Stomach (tissue), 8 donors: ENCODE measurements at regions not wholly inside any gene's neighbourhood (a gene's known extent, or its start where the extent isn't known, plus 50 kb on each side); places are given as distances from the start of the nearest gene placed in this dataset.

ENCODE experiments used
- DNase-seq, 2 donors: peaks; one replicate each; pipeline versions ENCODE4 v3.0.0 to v3.0.0-alpha.2; 2013 to 2019
- H3K27ac ChIP-seq, 5 donors: fragments of 200-600 bp in 4 of 5; sonication (generic) in 4 of 5; one replicate each; pipeline ENCODE4 v1.5.1; 2013 to 2019; ENCODE audit warnings: mild to moderate bottlenecking in 1 of 5, moderate library complexity in 1 of 5
- H3K27me3 ChIP-seq, 3 donors: fragments of 200-600 bp; sonication (generic); one replicate each; pipeline ENCODE4 v1.5.1; 2017 to 2019; ENCODE audit warnings: mixed run types in 1 of 3
- H3K36me3 ChIP-seq, 4 donors: fragments of 200-600 bp; sonication (generic); 1 replicate in 3 of 4; 2 replicates in 1 of 4; pipeline ENCODE4 v1.5.1; 2016 to 2019
- H3K4me1 ChIP-seq, 4 donors: fragments of 200-600 bp; sonication (generic); one replicate each; pipeline ENCODE4 v1.5.1; 2016 to 2019
- H3K4me3 ChIP-seq, 4 donors: fragments of 200-600 bp; sonication (generic) in 3 of 4; one replicate each; pipeline ENCODE4 v1.5.1; 2016 to 2019; ENCODE audit warnings: mild to moderate bottlenecking in 1 of 4
- H3K9me3 ChIP-seq, 4 donors: fragments of 200-600 bp; sonication (generic); one replicate each; pipeline ENCODE4 v1.5.1; 2016 to 2019
- EP300 ChIP-seq: sonication (generic); formaldehyde crosslinking; IDR thresholded peaks from one replicate; pipeline ENCODE4 v1.6.1; 2017; ENCODE audit warnings: antibody characterized with exemption
- POLR2A ChIP-seq, 4 donors: fragments of 450-650 bp; IDR thresholded peaks; one replicate each; pipeline ENCODE4 v1.6.1; 2016; ENCODE audit warnings: antibody characterized with exemption in 4 of 4, control low read depth in 2 of 4, mild to moderate bottlenecking in 1 of 4, moderate library complexity in 1 of 4
- POLR2AphosphoS5 ChIP-seq, 3 donors: sonication (generic); formaldehyde crosslinking; IDR thresholded peaks; one replicate each; pipeline ENCODE4 v1.6.1; 2016; ENCODE audit warnings: antibody characterized with exemption in 3 of 3
- WGBS, 5 donors: extraction: QIAGEN DNeasy Blood & Tissue Kit in 3 of 5; methylation state at CpG; one replicate each; pipeline versions ENCODE4 v1.1.5 to v1.1.7; 2013 to 2018; 5-methylcytosine and 5-hydroxymethylcytosine counted together
- intact Hi-C: fragments of 100-400 bp; cut with DNase I; formaldehyde crosslinking; loops from one replicate; pipeline ENCODE4 v1.15.1; 2023; ENCODE audit warnings: low total_unique reads
- TF ChIP-seq, protein P1 (sequence below), 7 experiments: fragments of 450-650 bp in 4 of 7; fragments of 200-600 bp in 3 of 7; sonication (generic) in 3 of 7; IDR thresholded peaks; one replicate each; pipeline ENCODE4 v1.5.1; 2016 to 2019; ENCODE audit warnings: antibody characterized with exemption in 7 of 7, control low read depth in 2 of 7, mild to moderate bottlenecking in 1 of 7
- donor health status: healthy with polysubstance abuse.
- donor health status: Bipolar disorder and iron deficiency.
- donor health status: healthy.

DNA sequence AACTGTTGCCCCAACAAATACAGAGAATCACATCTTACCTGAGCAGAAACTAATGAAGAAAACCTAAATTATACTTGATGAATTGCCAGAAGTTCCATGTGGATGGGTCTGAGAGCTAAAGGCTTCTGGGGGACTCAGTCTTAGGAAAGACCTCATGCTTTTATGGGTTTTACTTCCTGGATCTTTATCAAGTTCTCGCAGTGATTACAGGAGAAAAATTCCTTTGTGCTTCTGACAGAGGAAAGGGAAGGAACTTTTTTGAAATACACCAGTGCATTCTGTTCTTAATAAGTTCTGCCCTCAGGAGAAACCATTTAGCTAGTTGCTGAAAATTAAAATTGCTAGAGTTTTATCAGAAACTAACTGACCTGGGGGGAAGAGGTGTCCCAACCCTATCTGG is 203.9 kb upstream of the KITLG start:
- intact Hi-C loops, result no loop called here

DNA sequence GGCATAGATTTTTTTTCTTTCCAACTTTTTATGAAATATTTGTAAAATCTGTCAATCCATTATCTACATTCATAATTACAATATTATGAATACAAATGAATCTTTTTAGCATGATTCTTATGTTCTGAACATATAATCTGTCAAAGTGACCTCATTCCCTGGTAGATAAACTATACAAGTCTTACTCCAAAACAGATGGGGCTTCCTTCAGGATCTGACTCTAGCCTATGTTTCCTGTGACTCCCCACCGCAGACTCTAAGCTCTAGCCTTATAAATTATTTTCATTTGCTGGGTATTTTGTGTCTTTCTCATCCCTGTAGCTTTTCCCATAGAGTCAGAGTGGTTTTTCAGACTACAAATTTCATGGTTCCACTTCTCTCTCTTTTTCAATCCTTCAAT is 202.1 kb upstream of the KITLG start:
- Histone ChIP-seq H3K27me3 (no peaks in the 10 kb centered on the region), H3K9me3 (no peaks in the 10 kb centered on the region), H3K36me3 (no peaks in the 10 kb centered on the region), H3K27ac (no peak overlapping the region), H3K4me1 (no peaks in the 10 kb centered on the region), H3K4me3 (no peak overlapping the region)
- TF ChIP-seq POLR2AphosphoS5 (IDR thresholded peaks at IDR 0.05) (no peak), EP300 (no peak), POLR2A (IDR thresholded peaks at IDR 0.05) (no peak)
- DNase-seq, result no peak
- 85 to 89% (median 86%) methylated on average over 1 of the region's 1 CpG for WGBS, 5 donors
- intact Hi-C loops, result no loop called here

More for the DNA sequence above, 203.9 kb upstream of the KITLG start:
- no peak overlapping the region for H3K4me3 ChIP-seq
- no peaks in the 10 kb centered on the region for H3K27me3 ChIP-seq
- no peak overlapping the region for H3K27ac ChIP-seq
- 27 to 57% (median 46%) methylated on average over 1 of the region's 1 CpG for WGBS, 5 donors
- no peaks in the 10 kb centered on the region for H3K9me3 ChIP-seq
- no peaks in the 10 kb centered on the region for H3K36me3 ChIP-seq
- no peaks in the 10 kb centered on the region for H3K4me1 ChIP-seq
- TF ChIP-seq POLR2A (IDR thresholded peaks at IDR 0.05) (no peak), EP300 (no peak), POLR2AphosphoS5 (IDR thresholded peaks at IDR 0.05) (no peak)
- TF ChIP-seq, protein P1, sequence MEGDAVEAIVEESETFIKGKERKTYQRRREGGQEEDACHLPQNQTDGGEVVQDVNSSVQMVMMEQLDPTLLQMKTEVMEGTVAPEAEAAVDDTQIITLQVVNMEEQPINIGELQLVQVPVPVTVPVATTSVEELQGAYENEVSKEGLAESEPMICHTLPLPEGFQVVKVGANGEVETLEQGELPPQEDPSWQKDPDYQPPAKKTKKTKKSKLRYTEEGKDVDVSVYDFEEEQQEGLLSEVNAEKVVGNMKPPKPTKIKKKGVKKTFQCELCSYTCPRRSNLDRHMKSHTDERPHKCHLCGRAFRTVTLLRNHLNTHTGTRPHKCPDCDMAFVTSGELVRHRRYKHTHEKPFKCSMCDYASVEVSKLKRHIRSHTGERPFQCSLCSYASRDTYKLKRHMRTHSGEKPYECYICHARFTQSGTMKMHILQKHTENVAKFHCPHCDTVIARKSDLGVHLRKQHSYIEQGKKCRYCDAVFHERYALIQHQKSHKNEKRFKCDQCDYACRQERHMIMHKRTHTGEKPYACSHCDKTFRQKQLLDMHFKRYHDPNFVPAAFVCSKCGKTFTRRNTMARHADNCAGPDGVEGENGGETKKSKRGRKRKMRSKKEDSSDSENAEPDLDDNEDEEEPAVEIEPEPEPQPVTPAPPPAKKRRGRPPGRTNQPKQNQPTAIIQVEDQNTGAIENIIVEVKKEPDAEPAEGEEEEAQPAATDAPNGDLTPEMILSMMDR (IDR thresholded peaks at IDR 0.05), result no peak
- no peak for DNase-seq

DNA sequence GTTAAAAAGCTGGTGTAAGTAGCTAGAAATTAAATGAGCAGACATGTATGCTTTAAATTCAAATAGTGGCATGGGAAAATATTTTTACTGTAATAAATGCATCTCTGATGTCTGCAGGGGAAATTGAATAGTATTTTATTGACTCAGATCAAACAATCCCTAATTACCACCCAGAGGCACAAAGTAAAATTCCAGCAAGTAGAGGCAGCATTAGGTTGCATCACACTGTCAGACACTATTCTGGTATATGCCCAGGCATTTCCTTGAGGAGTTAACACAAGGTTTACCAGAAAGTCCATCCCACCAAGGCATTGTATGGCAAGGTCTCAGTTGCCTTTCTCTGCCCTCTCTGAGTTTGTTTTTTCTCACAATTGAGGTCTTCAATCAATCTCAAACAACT is 201.6 kb upstream of the KITLG start:
- Histone ChIP-seq H3K27me3 (no peaks in the 10 kb centered on the region), H3K27ac (no peak overlapping the region), H3K9me3 (no peaks in the 10 kb centered on the region), H3K4me1 (no peaks in the 10 kb centered on the region), H3K4me3 (no peak overlapping the region), H3K36me3 (no peaks in the 10 kb centered on the region)
- intact Hi-C loops, result no loop called here
- no peak for DNase-seq
- TF ChIP-seq POLR2A (IDR thresholded peaks at IDR 0.05), result no peak
- no peak for TF ChIP-seq POLR2AphosphoS5 (IDR thresholded peaks at IDR 0.05)
- TF ChIP-seq EP300, result no peak
- TF ChIP-seq, protein P1 (IDR thresholded peaks at IDR 0.05), result no peak

DNA sequence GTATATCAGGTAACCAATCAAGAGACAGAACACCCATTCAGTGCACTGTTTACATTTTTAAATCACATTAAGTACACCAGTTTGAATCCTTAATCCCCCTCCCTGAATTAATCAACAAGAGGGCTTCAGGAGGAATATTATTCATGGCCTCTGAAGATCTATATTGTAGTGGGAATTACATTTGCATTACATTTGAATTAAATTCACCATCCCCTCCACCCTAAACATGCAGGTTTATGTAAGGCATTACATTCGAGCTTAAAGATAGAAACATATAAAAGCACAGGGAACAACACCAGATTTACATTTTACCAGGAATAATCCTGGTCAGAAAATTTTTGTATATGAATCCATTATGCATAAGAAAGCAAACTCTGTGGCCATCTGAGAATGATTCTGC is 197.8 kb upstream of the KITLG start:
- TF ChIP-seq POLR2AphosphoS5 (IDR thresholded peaks at IDR 0.05) (no peak), POLR2A (IDR thresholded peaks at IDR 0.05) (no peak), EP300 (no peak)
- TF ChIP-seq, protein P1 (IDR thresholded peaks at IDR 0.05), result no peak
- WGBS, 5 donors, result 77 to 91% (median 84%) methylated on average over 1 of the region's 1 CpG

DNA sequence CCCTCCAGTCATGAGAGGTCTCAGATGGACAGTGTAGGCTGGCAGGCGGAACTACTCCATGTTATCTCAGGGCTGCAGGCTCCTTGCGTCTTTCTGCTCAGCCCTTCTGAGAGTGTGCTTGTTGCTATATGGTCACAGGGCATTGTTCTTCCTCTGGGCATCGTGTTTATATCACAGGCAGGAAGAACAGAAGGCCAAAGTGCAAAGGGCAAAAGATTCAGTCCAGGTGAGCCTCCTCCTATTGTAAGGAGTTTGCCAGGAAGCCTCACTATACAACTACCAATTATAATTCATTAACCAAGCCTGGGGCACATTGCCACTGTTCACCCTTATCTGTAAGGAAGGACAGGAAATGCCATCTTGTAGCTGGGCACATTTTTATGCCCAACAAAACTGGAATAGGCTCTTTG is 195.5 kb upstream of the KITLG start:
- Histone ChIP-seq H3K27me3 (no peaks in the 10 kb centered on the region), H3K4me3 (no peak overlapping the region), H3K36me3 (no peaks in the 10 kb centered on the region), H3K9me3 (no peaks in the 10 kb centered on the region), H3K27ac (no peak overlapping the region), H3K4me1 (peaks cover 0 to 5% (median 0%) of the 10 kb centered on the region in 4 donors)
- TF ChIP-seq POLR2AphosphoS5 (IDR thresholded peaks at IDR 0.05), result no peak
- no peak for TF ChIP-seq POLR2A (IDR thresholded peaks at IDR 0.05)
- TF ChIP-seq, protein P1 (IDR thresholded peaks at IDR 0.05), result no peak
- no peak for TF ChIP-seq EP300
- intact Hi-C loops, result no loop called here
- 48 to 59% (median 56%) methylated on average over 2 to 3 of the region's 3 CpGs for WGBS, 5 donors
- DNase-seq, result no peak

More for the DNA sequence above, 197.8 kb upstream of the KITLG start:
- H3K36me3 ChIP-seq, result no peaks in the 10 kb centered on the region
- DNase-seq, result no peak
- no peak overlapping the region for H3K4me3 ChIP-seq
- intact Hi-C loops, result no loop called here
- H3K9me3 ChIP-seq, result no peaks in the 10 kb centered on the region
- H3K27ac ChIP-seq, result no peak overlapping the region
- H3K4me1 ChIP-seq, result peaks cover 0 to 5% (median 0%) of the 10 kb centered on the region in 4 donors
- H3K27me3 ChIP-seq, result no peaks in the 10 kb centered on the region
